DND-41 (cell line): ENCODE measurements at regions not wholly inside any gene's neighbourhood (a gene's known extent, or its start where the extent isn't known, plus 50 kb on each side); places are given as distances from the start of the nearest gene placed in this dataset.

Experiments used
- EZH2 ChIP-seq: IDR thresholded peaks from 3 replicates; pipeline ENCODE4 v1.6.1; 2012; ENCODE audit warnings: borderline replicate concordance, low read depth, mild to moderate bottlenecking, moderate library complexity, low read length, inconsistent platforms; ENCODE audit not compliant: severe bottlenecking
- TF ChIP-seq, protein P1 (sequence below): IDR thresholded peaks from 2 replicates; pipeline ENCODE4 v1.5.1; 2012; ENCODE audit warnings: borderline replicate concordance, low read length, moderate library complexity, mild to moderate bottlenecking; ENCODE audit not compliant: poor library complexity, severe bottlenecking; ENCODE audit errors: extremely low read depth

DNA sequence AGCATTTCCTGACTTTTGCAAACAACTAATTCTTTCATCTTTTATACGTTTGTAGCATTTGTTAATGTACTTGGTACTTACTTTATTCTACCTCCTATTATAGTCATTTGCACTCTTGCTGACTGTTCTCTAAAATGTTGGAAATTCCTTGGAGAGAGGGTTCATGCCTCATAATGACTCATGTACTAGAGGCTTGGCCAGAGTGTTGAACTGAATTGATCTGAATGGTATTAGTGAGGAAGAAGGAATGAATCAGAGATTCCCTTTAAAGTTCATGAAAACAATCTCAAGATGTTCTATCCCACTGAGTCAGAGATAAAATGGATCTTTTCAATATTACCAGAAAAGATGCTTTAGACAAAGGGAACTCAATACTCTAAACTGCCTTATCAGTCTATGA is 383.4 kb downstream of the SEC16B start:
- no peak for TF ChIP-seq EZH2
- TF ChIP-seq, protein P1, sequence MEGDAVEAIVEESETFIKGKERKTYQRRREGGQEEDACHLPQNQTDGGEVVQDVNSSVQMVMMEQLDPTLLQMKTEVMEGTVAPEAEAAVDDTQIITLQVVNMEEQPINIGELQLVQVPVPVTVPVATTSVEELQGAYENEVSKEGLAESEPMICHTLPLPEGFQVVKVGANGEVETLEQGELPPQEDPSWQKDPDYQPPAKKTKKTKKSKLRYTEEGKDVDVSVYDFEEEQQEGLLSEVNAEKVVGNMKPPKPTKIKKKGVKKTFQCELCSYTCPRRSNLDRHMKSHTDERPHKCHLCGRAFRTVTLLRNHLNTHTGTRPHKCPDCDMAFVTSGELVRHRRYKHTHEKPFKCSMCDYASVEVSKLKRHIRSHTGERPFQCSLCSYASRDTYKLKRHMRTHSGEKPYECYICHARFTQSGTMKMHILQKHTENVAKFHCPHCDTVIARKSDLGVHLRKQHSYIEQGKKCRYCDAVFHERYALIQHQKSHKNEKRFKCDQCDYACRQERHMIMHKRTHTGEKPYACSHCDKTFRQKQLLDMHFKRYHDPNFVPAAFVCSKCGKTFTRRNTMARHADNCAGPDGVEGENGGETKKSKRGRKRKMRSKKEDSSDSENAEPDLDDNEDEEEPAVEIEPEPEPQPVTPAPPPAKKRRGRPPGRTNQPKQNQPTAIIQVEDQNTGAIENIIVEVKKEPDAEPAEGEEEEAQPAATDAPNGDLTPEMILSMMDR, result no peak
